ENCODE measurements at regions not wholly inside any gene's neighbourhood (a gene's known extent, or its start where the extent isn't known, plus 50 kb on each side); places are given as distances from the start of the nearest gene placed in this dataset.

DNA sequence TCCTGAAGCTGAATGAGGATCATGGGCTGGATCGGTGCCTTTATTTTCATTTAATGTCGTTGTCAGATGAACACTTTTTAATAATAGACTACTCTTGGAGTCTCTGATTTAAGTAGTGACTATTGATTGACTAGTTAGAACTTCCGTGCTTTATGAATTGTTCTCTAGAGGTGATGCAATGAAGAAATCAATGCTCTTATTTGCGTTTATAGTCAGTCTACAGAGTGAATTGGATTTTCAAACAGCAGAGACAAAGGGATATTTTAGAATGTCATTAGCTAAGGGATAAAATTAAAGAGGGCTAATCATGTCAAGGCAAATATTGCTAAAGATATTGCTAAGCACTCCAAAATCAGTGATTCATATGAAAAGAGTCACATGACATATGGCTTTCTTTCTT is 652.0 kb upstream of the NRP1 start:
- no peak overlapping the region for H3K4me3 ChIP-seq (ENCODE audit: low read depth, low read length)
- DNase-seq (ENCODE audit: low read depth): no peak
- in situ Hi-C loops (cut with HindIII; ENCODE audit: low sequenced_read_pairs): no loop called here
- TF ChIP-seq, protein P1, sequence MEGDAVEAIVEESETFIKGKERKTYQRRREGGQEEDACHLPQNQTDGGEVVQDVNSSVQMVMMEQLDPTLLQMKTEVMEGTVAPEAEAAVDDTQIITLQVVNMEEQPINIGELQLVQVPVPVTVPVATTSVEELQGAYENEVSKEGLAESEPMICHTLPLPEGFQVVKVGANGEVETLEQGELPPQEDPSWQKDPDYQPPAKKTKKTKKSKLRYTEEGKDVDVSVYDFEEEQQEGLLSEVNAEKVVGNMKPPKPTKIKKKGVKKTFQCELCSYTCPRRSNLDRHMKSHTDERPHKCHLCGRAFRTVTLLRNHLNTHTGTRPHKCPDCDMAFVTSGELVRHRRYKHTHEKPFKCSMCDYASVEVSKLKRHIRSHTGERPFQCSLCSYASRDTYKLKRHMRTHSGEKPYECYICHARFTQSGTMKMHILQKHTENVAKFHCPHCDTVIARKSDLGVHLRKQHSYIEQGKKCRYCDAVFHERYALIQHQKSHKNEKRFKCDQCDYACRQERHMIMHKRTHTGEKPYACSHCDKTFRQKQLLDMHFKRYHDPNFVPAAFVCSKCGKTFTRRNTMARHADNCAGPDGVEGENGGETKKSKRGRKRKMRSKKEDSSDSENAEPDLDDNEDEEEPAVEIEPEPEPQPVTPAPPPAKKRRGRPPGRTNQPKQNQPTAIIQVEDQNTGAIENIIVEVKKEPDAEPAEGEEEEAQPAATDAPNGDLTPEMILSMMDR (IDR thresholded peaks at IDR 0.05; ENCODE audit: low read depth, low read length, missing control alignments): no peak

DNA sequence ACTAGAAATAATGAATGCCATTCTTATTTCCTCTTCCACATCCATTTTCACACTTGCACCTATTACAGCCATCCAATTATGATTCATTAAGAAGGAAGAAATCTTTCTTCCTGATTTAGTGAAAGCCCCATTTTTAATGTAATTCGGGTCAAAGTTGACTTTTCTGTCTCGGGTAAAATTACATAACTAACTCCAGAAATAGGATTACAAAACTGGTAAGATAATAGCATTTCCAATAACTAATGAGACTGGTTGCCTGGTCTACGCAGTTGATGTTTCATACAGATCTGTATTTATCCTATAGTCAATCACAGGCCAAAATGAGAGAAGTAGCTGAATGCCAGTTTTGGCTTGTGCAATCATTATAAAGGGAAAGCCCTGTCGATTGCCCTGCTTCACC is 651.5 kb upstream of the NRP1 start:
- DNase-seq (ENCODE audit: low read depth): no peak
- TF ChIP-seq, protein P1 (IDR thresholded peaks at IDR 0.05; ENCODE audit: low read depth, low read length, missing control alignments): no peak
- in situ Hi-C loops (cut with HindIII; ENCODE audit: low sequenced_read_pairs): no loop called here
- H3K4me3 ChIP-seq (ENCODE audit: low read depth, low read length): no peak overlapping the region

DNA sequence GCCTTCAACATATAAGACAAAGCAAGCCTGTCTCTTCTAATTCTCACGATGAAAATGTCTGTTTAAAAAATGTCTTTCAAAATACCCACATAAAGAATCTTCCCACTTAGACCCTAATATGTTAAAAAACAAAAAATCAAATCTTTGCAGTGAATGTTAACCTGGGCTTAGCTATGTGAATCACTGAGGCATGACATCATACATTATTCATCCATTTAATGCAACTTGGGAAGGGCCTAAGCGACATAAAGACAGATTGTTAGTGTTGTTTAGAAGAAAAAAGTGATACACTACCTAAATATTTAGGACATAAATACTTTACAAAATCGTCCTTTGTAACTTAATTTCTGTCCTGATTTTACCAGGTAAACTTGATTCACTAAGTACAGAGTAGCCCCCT is 648.5 kb upstream of the NRP1 start:
- TF ChIP-seq, protein P1 (IDR thresholded peaks at IDR 0.05; ENCODE audit: low read depth, low read length, missing control alignments): no peak
- no peak for DNase-seq (ENCODE audit: low read depth)
- no peak overlapping the region for H3K4me3 ChIP-seq (ENCODE audit: low read depth, low read length)
- in situ Hi-C loops (cut with HindIII; ENCODE audit: low sequenced_read_pairs): no loop called here

DNA sequence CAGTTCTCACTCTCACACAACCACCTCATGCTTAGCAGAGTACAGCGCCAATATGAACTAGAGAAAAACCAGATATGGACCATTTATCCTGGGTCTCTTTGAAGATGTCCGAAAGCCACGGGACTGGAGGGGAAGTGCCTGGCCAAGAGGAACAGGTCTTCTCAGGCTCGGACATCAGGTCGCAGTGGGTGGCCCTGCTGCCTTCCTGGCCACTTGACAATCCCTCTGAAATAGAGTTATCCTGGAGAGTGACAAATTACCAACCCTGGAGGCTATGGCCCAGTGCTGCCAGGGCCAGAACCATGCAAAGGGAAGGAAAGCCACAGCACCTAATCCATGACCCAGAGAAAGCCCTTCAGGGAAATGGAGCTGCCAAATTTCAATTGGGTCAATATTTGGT is 646.8 kb upstream of the NRP1 start:
- in situ Hi-C loops (cut with HindIII; ENCODE audit: low sequenced_read_pairs): no loop called here
- H3K4me3 ChIP-seq (ENCODE audit: low read depth, low read length): no peak overlapping the region
- TF ChIP-seq, protein P1 (IDR thresholded peaks at IDR 0.05; ENCODE audit: low read depth, low read length, missing control alignments): no peak

DNA sequence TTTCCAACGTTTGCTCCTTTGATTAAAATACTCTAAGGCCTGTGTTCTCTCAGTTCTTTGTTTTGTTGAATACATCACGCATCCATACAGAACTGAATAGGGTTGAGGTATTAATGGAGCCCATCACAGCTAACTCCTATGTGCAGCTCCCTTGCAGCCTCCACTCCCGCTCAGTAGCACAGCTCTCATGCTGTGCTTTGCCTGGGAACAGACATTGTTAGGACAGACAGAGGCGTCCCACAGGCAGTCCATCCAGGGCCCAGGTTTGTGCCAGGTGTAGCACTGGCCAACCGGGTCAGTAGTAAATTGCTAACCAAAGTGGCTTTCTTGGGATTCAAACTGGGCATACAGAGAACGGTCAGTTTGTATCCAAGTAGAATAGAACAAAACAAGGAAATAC is 644.7 kb upstream of the NRP1 start:
- DNase-seq (ENCODE audit: low read depth): no peak
- TF ChIP-seq, protein P1 (IDR thresholded peaks at IDR 0.05; ENCODE audit: low read depth, low read length, missing control alignments): no peak
- no peak overlapping the region for H3K4me3 ChIP-seq (ENCODE audit: low read depth, low read length)
- in situ Hi-C loops (cut with HindIII; ENCODE audit: low sequenced_read_pairs): no loop called here

More for the DNA sequence above, 646.8 kb upstream of the NRP1 start:
- DNase-seq (ENCODE audit: low read depth): no peak

DNA sequence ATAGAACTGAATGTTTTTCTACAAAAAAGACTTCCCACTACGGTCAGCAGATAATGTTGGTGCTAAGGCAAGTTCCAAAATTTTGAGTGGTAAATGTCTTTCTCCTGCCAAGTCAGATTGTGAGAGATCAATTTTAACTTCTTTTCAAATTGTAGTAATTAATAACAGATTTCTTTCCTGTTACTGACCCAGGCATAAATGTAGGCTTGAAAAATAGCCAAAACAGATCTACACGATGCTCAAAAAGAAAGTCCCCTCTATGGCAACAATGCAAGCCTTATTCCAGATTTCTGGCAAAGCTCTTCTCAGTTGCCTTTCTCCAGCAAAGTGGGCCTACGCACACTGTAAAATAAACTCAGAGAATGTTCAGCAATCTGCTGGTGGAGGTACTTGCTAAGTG is 641.0 kb upstream of the NRP1 start:
- TF ChIP-seq, protein P1 (IDR thresholded peaks at IDR 0.05; ENCODE audit: low read depth, low read length, missing control alignments): no peak
- no peak overlapping the region for H3K4me3 ChIP-seq (ENCODE audit: low read depth, low read length)
- no peak for DNase-seq (ENCODE audit: low read depth)
- in situ Hi-C loops (cut with HindIII; ENCODE audit: low sequenced_read_pairs): no loop called here

DNA sequence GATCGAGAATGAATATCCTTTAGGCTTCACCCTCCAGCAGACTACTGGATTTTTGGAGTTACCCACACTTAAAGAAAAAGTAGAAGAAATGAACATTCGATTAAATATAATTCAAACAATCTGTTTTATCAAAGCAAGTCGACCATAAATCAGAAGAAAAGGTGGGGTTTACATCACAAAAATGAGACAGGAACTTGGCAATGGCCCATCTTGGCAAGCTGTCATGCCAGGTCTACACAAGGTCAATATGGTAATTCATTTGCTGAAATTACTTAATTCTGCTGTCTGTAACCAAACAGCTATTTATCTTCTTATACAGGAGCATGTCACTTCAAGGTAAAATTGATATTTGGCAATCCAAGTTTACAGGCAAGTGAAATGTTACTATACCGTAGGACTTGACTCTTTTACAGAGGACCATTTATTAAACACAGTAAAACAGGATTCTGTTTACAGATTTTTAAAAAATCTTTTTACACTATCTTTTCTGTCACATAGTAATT is 640.6 kb upstream of the NRP1 start:
- in situ Hi-C loops (cut with HindIII; ENCODE audit: low sequenced_read_pairs): no loop called here
- no peak overlapping the region for H3K4me3 ChIP-seq (ENCODE audit: low read depth, low read length)
- no peak for DNase-seq (ENCODE audit: low read depth)
- TF ChIP-seq, protein P1 (IDR thresholded peaks at IDR 0.05; ENCODE audit: low read depth, low read length, missing control alignments): no peak

All from astrocyte of the cerebellum (primary cell).